ENCODE measurements at regions not wholly inside any gene's neighbourhood (a gene's known extent, or its start where the extent isn't known, plus 50 kb on each side); places are given as distances from the start of the nearest gene placed in this dataset.

- TF ChIP-seq SP1 (CRISPR knock-in tag; conservative IDR thresholded peaks at IDR 0.05) (no peak), CTCF (IDR thresholded peaks at IDR 0.05) (no peak)
These were observed 208.8 kb downstream of the FOXD2 start for GRCh38 chr1:47646676-47647075.

Measured in WTC11 (cell line).